Osteocyte (in vitro differentiated cells): ENCODE measurements at regions not wholly inside any gene's neighbourhood (a gene's known extent, or its start where the extent isn't known, plus 50 kb on each side); places are given as distances from the start of the nearest gene placed in this dataset. TPM values are rescaled to one million over a fixed set of nuclear protein-coding genes. Genes with fewer than 3 reads are reported as not detected.

Experiments used
- DNase-seq: peaks from one replicate; pipeline ENCODE4 v3.0.0; 2021; ENCODE audit warnings: mixed read lengths; ENCODE audit not compliant: unreplicated experiment; ENCODE audit errors: extremely low spot score
- H3K27ac Mint-ChIP-seq: one replicate; pipeline ENCODE4 v1.8.0; 2021; ENCODE audit warnings: mild to moderate bottlenecking, mixed read lengths; ENCODE audit not compliant: unreplicated experiment
- H3K27me3 Mint-ChIP-seq: one replicate; pipeline ENCODE4 v1.8.0; 2021; ENCODE audit warnings: mixed read lengths; ENCODE audit not compliant: unreplicated experiment
- H3K36me3 Mint-ChIP-seq: one replicate; pipeline ENCODE4 v1.8.0; 2021; ENCODE audit warnings: mixed read lengths; ENCODE audit not compliant: unreplicated experiment
- H3K4me1 Mint-ChIP-seq: one replicate; pipeline ENCODE4 v1.8.0; 2021; ENCODE audit warnings: mixed read lengths; ENCODE audit not compliant: unreplicated experiment
- H3K4me3 Mint-ChIP-seq: one replicate; pipeline ENCODE4 v1.8.0; 2021; ENCODE audit warnings: mild to moderate bottlenecking, moderate library complexity, mixed read lengths; ENCODE audit not compliant: unreplicated experiment
- H3K9me3 Mint-ChIP-seq: one replicate; pipeline ENCODE4 v1.8.0; 2021; ENCODE audit warnings: mixed read lengths; ENCODE audit not compliant: unreplicated experiment
- CTCF ChIP-seq: fragments of 200-600 bp; sonication (generic); IDR thresholded peaks from 2 replicates; pipeline ENCODE4 v1.5.0; 2021; ENCODE audit warnings: antibody characterized with exemption, mild to moderate bottlenecking, moderate library complexity
- microRNA-seq: library from miRNA; unstranded; fragments of <30 nt; microRNA quantifications from one replicate; pipeline ENCODE4 v1.1.0, GENCODE V29; 2020; ENCODE audit not compliant: unreplicated experiment

- Mint-ChIP-seq H3K4me3 (no peak overlapping the region), H3K27me3 (no peaks in the 10 kb centered on the region), H3K36me3 (no peaks in the 10 kb centered on the region), H3K4me1 (no peaks in the 10 kb centered on the region), H3K27ac (no peak overlapping the region), H3K9me3 (peaks cover 12% of the 10 kb centered on the region)
- DNase-seq, result no peak
- no peak for TF ChIP-seq CTCF
These were observed 188.5 kb downstream of the IGSF11 start for GRCh38 chr3:118846176-118846575.

Small RNA genes lying in the stretch of these regions (microRNA-seq; reads per million reads assigned to microRNA genes)
- not detected for gene MIR4447
